ENCODE measurements at regions not wholly inside any gene's neighbourhood (a gene's known extent, or its start where the extent isn't known, plus 50 kb on each side); places are given as distances from the start of the nearest gene placed in this dataset.

- DNase-seq, result no peak
Observed at GRCh38 chr14:98945611-98946570, 326.1 kb downstream of the BCL11B start.

- DNase-seq, result no peak
Observed at GRCh38 chr14:98946940-98947339, 325.1 kb downstream of the BCL11B start.

- DNase-seq, result no peak
Observed at GRCh38 chr14:98947911-98948595, 323.9 kb downstream of the BCL11B start.

- DNase-seq, result no peak
Observed at GRCh38 chr14:98949051-98949450, 322.9 kb downstream of the BCL11B start.

- no peak for DNase-seq
Observed at GRCh38 chr14:98949481-98950135, 322.4 kb downstream of the BCL11B start.

GRCh38 chr14:98950353-98950895 is 321.6 kb downstream of the BCL11B start:
- no peak for DNase-seq

GRCh38 chr14:98951031-98951430 is 321.0 kb downstream of the BCL11B start:
- no peak for DNase-seq

GRCh38 chr14:98951521-98952152 is 320.4 kb downstream of the BCL11B start:
- no peak for DNase-seq

- DNase-seq, result no peak
Observed at GRCh38 chr14:98952593-98953350, 319.2 kb downstream of the BCL11B start.

- no peak for DNase-seq
Observed at GRCh38 chr14:98953551-98954348, 318.2 kb downstream of the BCL11B start.

- DNase-seq, result no peak
Observed at GRCh38 chr14:98954349-98955000, 317.5 kb downstream of the BCL11B start.

- no peak for DNase-seq
Observed at GRCh38 chr14:98955036-98955740, 316.8 kb downstream of the BCL11B start.

GRCh38 chr14:98955741-98956070 is 316.3 kb downstream of the BCL11B start:
- DNase-seq, result no peak

GRCh38 chr14:98956181-98956580 is 315.8 kb downstream of the BCL11B start:
- DNase-seq, result no peak

GRCh38 chr14:98956661-98957060 is 315.3 kb downstream of the BCL11B start:
- DNase-seq, result no peak

GRCh38 chr14:98957211-98958047 is 314.6 kb downstream of the BCL11B start:
- no peak for DNase-seq

GRCh38 chr14:98958048-98958631 is 313.9 kb downstream of the BCL11B start:
- no peak for DNase-seq

GRCh38 chr14:98958632-98959031 is 313.4 kb downstream of the BCL11B start:
- DNase-seq, result no peak

GRCh38 chr14:98959410-98959809 is 312.6 kb downstream of the BCL11B start:
- DNase-seq, result no peak
